Body of pancreas (tissue), 4 donors: ENCODE measurements at regions not wholly inside any gene's neighbourhood (a gene's known extent, or its start where the extent isn't known, plus 50 kb on each side); places are given as distances from the start of the nearest gene placed in this dataset.

Experiments
- POLR2A ChIP-seq, 3 donors: fragments of 450-650 bp; IDR thresholded peaks; one replicate each; pipeline ENCODE4 v1.6.1; 2016; ENCODE audit warnings: antibody characterized with exemption in 3 of 3, mild to moderate bottlenecking in 2 of 3
- TF ChIP-seq, protein P1 (sequence below), 7 experiments: fragments of 450-650 bp in 4 of 7; fragments of 200-600 bp in 3 of 7; sonication (generic) in 3 of 7; IDR thresholded peaks; one replicate each; pipeline ENCODE4 v1.5.1; 2016 to 2019; ENCODE audit warnings: antibody characterized with exemption in 7 of 7

DNA sequence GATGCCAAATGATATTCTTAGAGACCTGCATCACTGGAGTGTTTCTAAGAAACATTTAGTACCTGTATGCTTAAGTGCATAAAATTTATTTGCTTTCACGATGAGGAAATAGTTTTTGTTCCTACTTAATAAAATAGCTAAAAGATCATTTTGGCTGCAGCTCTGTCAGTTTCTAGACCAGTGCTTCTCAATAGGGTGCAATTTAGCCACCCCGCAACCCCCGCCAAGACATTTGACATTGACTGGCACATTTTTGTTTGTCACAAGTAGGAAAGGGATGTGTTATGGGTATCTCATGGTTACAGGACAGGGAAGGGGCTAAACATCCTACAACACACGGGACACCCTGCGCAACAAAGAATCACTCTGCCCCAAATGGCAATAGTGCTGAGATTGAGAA lies 335.7 kb upstream of the HSF2 start:
- TF ChIP-seq, protein P1, sequence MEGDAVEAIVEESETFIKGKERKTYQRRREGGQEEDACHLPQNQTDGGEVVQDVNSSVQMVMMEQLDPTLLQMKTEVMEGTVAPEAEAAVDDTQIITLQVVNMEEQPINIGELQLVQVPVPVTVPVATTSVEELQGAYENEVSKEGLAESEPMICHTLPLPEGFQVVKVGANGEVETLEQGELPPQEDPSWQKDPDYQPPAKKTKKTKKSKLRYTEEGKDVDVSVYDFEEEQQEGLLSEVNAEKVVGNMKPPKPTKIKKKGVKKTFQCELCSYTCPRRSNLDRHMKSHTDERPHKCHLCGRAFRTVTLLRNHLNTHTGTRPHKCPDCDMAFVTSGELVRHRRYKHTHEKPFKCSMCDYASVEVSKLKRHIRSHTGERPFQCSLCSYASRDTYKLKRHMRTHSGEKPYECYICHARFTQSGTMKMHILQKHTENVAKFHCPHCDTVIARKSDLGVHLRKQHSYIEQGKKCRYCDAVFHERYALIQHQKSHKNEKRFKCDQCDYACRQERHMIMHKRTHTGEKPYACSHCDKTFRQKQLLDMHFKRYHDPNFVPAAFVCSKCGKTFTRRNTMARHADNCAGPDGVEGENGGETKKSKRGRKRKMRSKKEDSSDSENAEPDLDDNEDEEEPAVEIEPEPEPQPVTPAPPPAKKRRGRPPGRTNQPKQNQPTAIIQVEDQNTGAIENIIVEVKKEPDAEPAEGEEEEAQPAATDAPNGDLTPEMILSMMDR (IDR thresholded peaks at IDR 0.05), result no peak
- no peak for TF ChIP-seq POLR2A (IDR thresholded peaks at IDR 0.05)
